HG03025 (cell line): ENCODE measurements at regions not wholly inside any gene's neighbourhood (a gene's known extent, or its start where the extent isn't known, plus 50 kb on each side); places are given as distances from the start of the nearest gene placed in this dataset.
"Not testable (repeated sequence)": the region's sequence is repeated elsewhere in the genome, so short reads cannot be mapped to it uniquely, and the experiment has no call there.

Experiments
- ATAC-seq: cut with Tn5 transposase; IDR thresholded peaks from one replicate; pipeline ENCODE4 v1.9.1; 2021; ENCODE audit warnings: mild to moderate bottlenecking, moderate library complexity; ENCODE audit not compliant: unreplicated experiment, low FRiP score

DNA sequence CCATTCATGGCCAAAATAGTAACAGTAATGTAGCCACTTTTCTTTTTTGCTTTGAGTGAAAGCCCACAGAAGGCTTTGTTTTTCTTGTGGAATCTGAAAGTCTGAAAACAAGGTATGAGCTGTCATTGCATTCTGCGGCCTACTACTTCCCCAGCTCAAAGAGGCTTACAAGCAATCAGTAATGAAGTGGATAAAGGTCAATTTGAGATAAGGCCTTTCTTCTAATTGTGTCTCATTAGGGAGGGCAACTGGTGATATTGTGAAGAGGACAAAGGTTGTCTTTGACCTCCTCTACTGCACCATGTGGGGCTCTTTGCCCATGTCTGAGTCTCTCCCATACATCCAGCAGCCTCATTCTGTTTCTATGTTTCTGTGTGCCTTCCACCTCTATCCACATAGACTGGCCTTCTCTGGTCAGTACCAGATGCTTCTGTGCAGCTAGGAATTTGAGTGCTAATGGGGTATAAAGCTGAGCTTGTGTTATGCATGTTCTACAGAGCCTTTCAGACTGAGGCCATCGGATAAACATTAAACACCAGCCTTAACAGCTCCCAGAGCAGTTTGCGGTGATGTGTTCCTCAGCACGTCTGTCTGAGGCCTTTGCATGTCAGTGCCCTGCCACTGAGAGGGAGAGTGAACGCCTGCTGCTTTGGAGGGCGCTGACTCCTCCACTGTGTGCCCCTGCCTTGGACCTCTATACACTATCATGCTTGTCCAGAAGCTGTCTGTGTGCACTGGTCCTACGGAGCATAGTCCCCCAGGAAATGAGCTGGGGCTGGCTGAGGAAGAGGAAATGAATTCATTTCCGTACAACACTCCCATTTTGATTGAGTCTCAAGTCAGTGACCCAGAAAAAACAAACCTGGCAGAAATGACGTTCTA lies 80.2 kb downstream of the SH2D1A start:
- ATAC-seq: no peak

DNA sequence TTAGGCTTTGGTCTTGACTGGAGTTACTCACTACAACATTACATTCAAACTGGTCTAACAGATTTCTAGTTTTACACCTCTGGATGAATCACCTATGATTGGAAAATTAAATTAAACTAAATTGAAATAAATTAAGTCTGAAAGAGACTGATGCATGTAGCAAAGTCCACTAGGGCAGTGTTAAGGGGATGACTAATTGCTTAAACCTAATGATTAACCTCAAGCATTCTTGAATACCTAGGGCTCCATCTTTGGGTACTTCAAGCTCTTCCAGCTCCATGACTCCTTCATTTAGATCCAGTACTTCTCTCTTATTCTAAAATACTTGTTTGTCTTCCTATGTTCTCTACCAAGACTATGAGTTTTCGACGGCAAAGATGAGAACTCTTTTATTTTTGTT lies 86.8 kb downstream of the SH2D1A start:
- no peak for ATAC-seq

DNA sequence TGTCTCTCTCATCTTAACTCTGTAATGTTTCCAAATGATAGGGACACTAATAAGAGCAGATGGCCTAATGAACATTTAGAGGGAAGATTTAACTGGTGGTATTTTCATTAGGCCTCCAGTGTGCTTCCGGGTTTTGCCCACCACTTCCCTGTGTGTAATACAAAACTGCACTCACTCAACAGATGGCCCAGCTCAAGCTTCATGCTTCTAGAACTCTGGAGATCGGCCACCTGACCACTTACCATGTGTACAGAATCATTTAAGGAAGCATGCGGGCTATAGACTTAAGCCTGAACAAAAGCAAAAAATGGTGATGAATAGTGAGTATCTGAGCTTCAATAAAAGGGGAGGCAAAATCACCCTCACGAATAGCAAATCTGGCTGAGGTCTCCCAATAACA lies 89.3 kb downstream of the SH2D1A start:
- no peak for ATAC-seq

DNA sequence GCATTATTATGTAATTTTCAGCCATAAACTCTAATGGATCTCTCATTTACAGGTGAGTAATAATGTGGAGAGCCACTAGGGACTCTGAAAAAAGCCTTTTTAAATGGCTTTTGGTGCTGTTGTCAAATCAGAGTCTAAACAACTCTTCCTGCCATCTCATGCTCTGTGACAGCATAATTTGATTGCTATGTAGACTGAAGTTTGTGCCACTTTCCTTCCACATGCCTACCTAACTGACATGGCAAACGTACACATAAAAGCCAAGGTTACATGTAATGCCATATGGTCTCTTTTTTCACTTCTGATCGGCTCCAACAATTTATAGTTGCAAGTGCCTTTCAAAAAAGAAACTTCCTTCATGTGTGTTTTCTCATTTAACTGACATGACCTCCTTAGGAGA lies 94.3 kb downstream of the SH2D1A start:
- no peak for ATAC-seq

DNA sequence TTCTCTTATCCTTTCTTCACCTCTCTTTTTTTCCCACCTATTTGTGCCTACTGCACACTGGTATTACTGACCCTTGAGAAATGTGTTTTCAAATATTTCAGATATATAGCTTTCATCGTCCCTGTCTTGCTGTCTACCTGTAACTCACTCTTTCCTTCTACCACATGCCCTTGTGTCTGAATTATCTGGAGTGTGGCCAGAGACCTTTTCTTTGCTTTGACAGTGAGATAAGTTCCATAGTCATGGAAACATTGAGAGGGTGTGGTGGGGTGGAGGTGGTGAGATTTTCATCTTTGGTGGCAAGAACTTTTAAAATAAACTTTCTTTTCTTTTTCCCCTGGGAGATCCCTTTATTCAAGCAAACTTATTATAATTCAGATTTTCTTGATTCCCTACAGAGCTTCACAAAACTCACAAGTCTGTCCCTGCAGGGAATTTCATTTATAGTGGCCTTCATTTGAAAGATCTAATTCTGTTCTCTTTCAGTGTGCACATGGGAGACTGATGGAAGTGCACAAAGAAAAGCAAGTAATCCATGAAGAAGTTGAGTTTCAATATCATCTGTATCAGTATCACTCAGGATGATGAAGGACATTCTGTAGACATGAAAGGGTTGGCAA lies 95.7 kb downstream of the SH2D1A start:
- no peak for ATAC-seq

DNA sequence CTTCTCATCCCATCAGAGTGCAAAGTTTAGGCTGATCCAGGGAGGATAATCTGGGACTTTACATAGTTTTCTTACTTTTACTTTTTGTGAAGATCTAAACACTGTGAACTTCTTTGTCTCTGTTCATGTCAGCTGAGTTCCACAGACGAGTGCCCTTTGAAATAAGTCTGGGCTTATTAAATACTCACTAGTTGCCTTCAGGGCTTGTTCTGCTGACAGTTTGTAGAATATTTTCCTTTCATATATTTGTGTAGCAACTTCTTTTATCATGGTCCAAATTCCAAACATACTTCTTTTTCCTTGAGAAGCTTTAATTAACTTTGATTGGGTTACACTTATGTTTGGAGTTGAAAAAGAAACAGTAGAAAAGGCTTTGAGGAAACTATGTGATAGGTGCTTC lies 109.6 kb downstream of the SH2D1A start:
- ATAC-seq: no peak

DNA sequence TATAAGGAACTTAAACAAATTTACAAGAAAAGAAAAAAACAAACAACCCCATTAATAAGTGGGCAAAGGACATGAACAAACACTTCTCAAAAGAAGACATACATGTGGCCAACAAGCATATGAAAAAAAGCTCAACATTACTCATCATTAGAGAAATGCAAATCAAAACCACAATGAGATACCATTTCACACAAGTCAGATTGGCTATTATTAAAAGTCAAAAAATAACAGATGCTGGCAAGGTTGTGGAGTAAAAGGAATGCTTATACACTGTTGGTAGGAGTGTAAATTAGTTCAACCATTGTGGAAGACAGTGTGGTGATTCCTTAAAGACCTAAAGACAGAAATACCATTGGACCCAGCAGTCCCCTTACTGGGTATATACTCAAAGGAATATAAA lies 113.5 kb downstream of the SH2D1A start:
- not testable (repeated sequence) for ATAC-seq

DNA sequence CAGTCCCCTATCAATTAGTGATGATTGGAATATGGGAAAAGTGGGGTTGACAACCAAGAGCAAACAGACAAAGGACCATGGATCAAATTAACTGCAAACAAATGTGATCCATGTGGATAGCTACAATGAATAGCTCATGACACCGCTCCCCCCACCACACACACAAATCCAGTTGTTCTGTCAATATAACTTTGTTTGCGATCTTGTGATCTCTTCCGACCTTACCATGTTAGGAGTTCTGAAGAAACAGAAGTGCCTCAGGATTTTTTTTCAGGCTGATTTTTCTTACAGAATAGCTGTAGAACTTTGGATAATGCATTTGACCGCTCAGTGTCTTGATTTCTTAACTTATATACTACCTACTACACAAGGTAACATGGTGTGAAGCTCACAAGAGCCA lies 116.6 kb downstream of the SH2D1A start:
- no peak for ATAC-seq

DNA sequence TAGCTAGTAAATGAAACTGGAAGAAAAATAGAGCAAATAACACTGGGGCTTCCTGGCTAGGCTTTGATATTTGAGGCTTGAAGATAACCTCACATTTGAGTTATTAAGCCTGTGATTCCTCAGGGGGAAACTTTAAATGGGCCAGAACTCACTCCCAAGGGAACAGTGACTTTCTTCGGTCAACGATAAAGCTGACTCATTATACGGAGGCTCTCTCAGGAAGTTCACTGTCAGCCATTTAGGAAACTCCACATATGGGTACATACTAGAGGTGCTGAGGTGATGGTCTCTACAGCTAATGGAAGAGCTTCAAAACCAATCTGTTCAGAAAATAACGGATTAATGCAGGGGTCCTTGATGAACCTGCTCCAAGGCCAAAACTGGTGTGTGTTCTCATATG lies 120.8 kb downstream of the SH2D1A start:
- no peak for ATAC-seq

DNA sequence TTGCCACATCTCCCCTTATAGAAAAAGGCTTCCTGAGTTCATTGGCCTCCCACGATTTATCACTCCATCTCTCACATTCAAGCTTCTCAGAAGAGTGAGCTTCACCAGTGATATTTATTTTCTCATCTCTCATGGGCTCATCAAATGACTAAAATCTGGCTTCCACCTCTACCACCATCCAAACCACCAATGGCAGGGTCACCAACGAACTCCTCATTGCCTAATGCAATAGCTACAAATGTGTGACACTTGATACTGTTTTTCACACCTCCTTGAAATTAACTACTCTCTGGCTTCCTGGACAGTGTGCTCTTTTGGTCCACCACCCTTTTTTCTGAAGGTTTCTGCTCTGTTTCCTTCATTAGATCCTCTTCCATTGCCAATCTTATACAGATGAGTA lies 129.0 kb downstream of the SH2D1A start:
- ATAC-seq: no peak

DNA sequence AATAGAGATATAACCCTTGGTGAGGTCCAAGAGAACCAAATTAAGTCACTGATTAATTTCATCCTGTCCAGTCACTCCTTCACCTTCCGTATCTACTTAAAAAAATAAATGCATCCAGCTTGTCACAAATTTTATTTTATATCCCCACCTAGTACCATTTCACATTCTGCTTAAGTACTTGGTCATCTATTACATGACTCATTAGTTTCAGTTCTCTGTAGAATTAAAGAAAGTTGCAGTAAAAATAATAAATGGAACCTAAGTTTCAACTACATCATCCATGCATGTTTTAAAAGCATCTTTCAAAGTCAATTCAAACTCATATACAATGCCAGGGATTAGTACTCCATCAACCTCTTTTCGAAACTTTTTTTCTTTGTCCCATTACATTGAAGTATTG lies 130.2 kb downstream of the SH2D1A start:
- no peak for ATAC-seq

DNA sequence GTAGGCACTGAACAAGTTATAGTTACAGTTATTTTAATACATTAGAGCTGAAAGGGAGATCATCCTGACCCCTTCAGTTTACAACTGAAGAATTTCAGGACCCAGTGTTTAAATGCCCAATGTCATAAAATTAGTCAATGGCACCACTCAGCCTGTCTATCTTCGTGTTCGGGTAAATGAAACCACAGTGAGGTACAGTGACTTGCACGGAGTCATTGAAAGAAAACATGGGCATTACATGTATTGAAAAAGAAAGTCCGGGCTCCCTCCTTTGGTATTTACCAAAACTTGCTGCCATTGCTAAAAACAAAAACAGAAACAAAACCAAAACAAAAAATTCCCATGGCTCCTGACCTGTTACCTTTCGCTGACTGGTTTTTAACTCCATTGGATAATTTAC lies 131.7 kb downstream of the SH2D1A start:
- ATAC-seq: no peak

DNA sequence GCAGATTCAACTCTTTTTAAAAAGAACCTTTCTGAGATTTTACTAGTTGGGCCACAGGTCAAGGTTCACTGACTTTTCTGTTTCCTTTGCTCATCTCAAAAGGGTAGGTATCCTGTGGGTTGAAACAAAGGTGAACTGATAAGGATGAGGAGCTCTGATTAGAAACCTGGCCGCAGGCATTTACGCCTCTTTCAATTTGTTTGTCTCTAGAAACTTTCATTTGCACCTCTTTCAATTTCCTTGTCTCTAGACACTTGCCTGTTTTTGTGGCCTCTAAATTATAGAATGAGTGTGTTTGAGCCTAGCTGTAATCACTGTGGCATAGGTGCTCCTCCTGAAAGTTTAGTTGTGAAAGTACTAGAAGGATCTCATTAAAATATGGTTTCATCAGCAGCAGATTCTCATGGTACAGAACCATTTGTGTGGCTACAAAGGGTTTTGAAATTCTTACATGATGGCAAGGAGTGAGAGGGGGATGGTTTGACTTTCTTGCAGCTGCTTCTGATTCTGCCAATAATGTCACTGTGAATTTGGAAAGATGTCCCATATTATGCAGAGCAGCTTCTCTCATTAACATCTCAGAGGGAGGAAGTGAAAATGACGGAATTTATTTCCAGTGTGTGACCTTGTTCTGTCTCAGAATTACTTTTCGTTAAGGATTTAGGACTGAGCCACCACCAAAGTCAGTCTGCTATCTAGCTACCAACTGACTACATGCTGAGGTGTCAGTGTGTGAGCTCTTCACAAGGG lies 142.2 kb downstream of the SH2D1A start:
- peak; percentile 69 for ATAC-seq

DNA sequence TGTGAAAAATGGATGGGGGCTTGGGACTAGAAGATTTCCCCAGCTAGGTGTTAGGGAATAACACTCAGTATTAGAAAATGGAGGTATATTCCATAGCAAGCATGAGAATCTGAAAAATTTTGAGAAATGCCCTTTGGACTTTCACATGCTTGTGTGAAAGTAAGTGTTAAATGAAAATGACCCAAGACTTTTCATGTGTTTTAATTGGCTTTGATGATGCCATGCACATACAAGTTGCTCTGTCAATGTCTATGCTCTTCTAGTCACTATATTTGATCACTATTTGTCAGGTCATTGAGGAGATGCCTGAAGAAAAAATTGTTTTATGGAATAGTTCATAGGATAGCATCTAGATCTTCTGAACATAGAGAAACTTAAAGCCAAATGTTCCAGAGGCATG lies 147.6 kb downstream of the SH2D1A start:
- no peak for ATAC-seq

DNA sequence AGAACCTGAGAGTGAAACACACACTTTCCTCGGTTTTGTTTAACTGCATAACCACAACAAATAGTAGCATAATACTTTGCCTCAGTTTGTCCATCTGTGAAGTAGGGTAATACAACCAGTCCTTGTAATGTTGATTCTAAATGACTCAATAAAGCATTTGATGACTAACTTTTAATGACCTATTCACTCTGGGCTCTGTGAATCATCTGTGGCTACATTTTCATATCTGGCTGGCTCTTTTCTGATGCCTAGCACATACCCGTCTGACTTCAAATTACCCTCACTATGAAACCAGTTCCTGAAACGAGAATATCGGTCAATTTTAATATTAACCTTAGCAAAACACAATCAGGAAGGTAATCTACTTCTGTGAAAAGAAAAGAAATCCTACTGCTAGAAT lies 151.0 kb downstream of the SH2D1A start:
- no peak for ATAC-seq

DNA sequence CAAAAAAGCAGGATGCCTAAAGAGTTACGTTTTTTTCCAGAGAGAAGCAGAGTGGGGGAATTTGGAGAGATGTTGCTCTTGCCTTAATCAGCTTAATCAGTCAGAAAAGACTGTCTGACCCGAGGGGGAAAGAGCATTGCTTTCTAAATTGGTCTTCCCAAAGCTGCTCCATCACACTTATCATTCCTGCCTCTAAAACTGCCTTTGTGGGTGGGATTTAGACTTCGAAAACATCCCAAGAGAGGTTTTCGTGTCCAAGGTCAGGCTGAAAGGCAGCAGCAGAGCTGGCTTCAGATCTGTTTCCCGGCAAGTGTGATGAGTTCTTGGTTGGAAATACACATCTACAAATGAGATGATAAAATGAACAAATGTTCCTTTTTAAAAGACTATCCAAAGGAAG lies 155.2 kb downstream of the SH2D1A start:
- no peak for ATAC-seq

DNA sequence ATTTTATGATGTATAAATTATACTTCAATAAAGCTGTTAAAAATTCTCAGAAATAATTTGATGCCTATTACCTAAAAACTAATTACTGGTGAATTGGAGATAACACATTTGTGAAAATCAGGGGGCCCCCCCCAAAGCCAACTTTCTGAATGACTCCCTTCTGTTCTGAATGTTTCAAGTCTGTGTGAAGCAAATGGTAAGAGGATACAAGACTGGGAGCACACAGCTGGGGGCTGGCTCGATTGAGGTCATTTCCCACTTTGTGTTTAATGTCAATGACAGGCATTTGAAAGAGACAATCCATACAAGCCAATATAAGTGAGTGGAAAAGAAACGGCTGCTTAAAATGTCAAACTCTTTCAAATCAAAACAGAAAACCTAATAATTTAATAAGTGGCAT lies 155.8 kb downstream of the SH2D1A start:
- ATAC-seq: no peak

DNA sequence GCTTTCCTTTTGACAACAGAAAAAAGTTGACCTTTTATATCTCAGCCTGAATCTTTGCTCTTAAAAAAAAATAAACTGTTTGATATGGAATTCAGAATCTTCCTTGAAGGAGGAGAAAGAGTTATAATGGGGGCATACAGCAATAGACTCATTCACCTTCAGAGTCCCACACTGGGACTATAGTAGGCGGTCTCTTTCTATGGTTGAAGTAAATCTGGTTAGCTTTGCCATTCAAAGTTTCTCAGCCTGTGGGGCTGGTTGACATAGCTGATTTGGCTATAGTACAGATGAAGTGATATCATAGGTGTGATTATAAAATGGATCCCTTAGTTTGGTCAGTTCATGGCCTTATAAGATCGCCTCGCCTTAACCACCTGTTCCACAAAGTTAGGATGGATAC lies 156.2 kb downstream of the SH2D1A start:
- no peak for ATAC-seq

DNA sequence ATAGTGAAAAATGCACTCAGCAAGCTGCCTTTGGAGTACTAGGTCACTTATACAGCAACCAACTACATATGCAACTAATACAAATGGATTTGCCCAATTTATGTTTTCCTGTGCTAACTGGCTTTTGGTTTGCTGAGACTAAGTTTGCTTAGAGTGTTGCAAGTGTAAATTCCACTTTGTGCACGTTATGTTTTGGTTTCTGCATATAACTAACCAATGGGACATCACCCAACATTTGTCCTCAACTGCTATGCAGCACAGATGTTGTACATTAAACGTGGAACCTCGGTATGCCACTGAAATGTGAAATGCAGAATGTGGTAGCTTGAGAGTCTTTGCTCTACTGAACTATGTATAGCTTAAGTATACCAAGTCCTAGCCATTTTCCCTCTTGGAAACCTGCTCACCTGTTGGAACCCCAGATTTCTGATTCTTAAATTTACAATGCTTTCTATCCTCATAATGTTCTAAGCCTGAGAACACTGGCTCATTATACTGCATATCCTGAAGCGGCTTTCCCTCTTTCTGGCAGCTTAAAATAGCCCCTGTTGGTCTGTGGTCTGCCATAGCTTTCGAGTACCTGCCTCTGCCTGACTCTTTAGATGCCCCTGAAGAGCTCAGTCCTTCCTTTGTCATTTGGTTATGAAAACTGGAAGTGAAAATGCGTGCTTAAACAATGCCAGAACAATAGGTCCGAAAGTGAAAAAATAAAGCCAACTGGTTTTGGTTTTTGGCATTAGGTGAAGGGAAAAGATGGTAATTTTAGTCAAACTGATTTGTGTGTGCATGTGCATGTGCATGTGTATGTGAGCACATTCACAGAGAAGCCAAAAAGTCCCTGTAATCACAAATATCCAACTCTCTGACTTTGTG lies 158.0 kb downstream of the SH2D1A start:
- ATAC-seq: peak; percentile 80

DNA sequence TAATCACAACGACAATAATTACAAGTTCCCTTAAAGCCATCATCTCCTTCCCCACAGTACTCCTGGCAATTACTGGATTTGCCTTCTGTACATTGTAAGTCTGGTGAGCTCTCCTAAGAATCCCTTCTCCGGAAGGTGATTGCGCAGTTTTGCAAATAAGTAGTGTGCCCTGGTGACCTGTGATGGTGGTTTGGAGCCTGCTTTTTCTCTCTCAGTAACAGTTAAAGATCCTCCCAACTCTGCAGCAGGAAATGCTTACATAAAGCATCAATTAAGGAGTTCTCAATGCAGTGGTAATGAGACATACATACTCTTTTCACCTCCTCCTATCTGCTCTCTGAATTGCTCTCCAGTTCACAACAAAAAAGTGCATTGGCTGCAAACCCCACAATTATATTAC lies 159.7 kb downstream of the SH2D1A start:
- ATAC-seq: no peak

DNA sequence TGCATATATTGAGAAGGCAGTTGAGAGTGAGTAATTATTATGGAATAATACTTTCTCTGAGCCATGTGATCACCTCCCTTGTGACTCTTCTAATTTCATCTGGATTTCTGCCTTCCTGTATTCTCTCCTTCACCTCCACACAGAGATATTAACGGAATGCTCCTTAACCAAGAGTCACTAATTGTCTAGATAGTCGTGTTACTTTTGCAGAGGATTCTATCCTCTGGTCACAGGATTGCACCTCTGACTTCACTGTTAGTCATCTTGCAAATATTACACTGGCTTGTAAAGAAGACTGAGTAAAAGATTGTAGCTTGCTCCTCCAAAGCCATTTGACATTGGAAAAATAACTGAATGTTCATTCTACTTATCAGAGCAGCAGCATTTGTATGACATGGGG lies 160.9 kb downstream of the SH2D1A start:
- no peak for ATAC-seq
